ENCODE measurements at regions not wholly inside any gene's neighbourhood (a gene's known extent, or its start where the extent isn't known, plus 50 kb on each side); places are given as distances from the start of the nearest gene placed in this dataset.

- TF ChIP-seq RCOR1 (IDR thresholded peaks at IDR 0.05; ENCODE audit: insufficient replicate concordance, low read length) = no peak
- H3K14ac ChIP-seq (replicated peaks; ENCODE audit: low read depth, low read length) = no peak overlapping the region
- in situ Hi-C loops (cut with MboI; ENCODE audit: low sequenced_read_pairs) (no loop called here), intact Hi-C loops (cut with micrococcal nuclease) (no loop called here), dilution Hi-C loops (cut with HindIII; ENCODE audit: low sequenced_read_pairs, unreplicated experiment) (no loop called here)
- H4K5ac ChIP-seq (ENCODE audit: low read depth, low read length) = no peak overlapping the region
- no peaks in the 10 kb centered on the region for H3K9me1 ChIP-seq (ENCODE audit: insufficient read depth, low read length)
- no peak overlapping the region for H4K91ac ChIP-seq (ENCODE audit: insufficient read depth, low read depth, low read length)
- H2BK5ac ChIP-seq (ENCODE audit: low read depth, low read length, poor library complexity, severe bottlenecking) = no peak overlapping the region
- H2AK9ac ChIP-seq (replicated peaks; ENCODE audit: low read depth, low read length, poor library complexity) = no peak overlapping the region
- H2AK5ac ChIP-seq (ENCODE audit: low read depth, low read length) = no peak overlapping the region
- no CpG with 5 or more reads among the region's 1 CpG for WGBS, 2 experiments (ENCODE audit: extremely low coverage in 2 of 2, insufficient read length in 1 of 2)
- CTCF ChIA-PET = interaction anchor here (1.0 kb wide), 1 partner anchor 8 kb away, joined by 3 read pairs; no protein-coding TSS in a partner anchor
- H3K36me3 ChIP-seq (ENCODE audit: control insufficient read depth, insufficient read depth, low read length) = no peaks in the 10 kb centered on the region
- H4K20me1 ChIP-seq (ENCODE audit: insufficient read depth, low read length) = no peaks in the 10 kb centered on the region
- no peak overlapping the region for H3K27ac ChIP-seq (ENCODE audit: insufficient read depth, low read length)
- H3K9ac ChIP-seq (ENCODE audit: low read depth, low read length) = no peak overlapping the region
- no peak overlapping the region for H2BK15ac ChIP-seq (ENCODE audit: low read depth, low read length)
- no peak overlapping the region for H3K18ac ChIP-seq (ENCODE audit: low read depth, low read length)
- POLR2A ChIA-PET (ENCODE audit: unreplicated experiment) = no interaction called here
- no peaks in the 10 kb centered on the region for H3K79me1 ChIP-seq (ENCODE audit: low read depth in 1 of 2, low read length in 2 of 2)
- H3K4me2 ChIP-seq (ENCODE audit: low read depth, low read length) = no peak overlapping the region
- no peaks in the 10 kb centered on the region for H3K4me1 ChIP-seq (ENCODE audit: control insufficient read depth, insufficient read depth, low read length)
- no peaks in the 10 kb centered on the region for H3K9me3 ChIP-seq (ENCODE audit: control insufficient read depth, insufficient read depth, low read length)
- H3K4ac ChIP-seq (ENCODE audit: low read depth, low read length) = no peak overlapping the region
- H3K4me3 ChIP-seq (ENCODE audit: insufficient read depth, low read depth, low read length) = no peak overlapping the region
- no peak overlapping the region for H3K23ac ChIP-seq (ENCODE audit: low read depth, low read length)
- no peak overlapping the region for H2AFZ ChIP-seq (replicated peaks; ENCODE audit: low read length, poor library complexity)
- BruUV-seq (replicated peaks) = no TSS peak
- no peaks in the 10 kb centered on the region for H3K27me3 ChIP-seq (ENCODE audit: control insufficient read depth, insufficient read depth, low read length)
- H3K56ac ChIP-seq (ENCODE audit: extremely low read depth, insufficient read depth, low read length) = no peak overlapping the region
- no peak for ATAC-seq (ENCODE audit: low read depth)
- no peak overlapping the region for H2BK120ac ChIP-seq (ENCODE audit: low read depth, low read length)
- H4K8ac ChIP-seq (ENCODE audit: low read depth in 2 of 2, low read length in 2 of 2) = no peak overlapping the region
- H2BK20ac ChIP-seq (ENCODE audit: low read depth, low read length) = no peak overlapping the region
- no peak for DNase-seq
These were observed 364.7 kb downstream of the TXNL1 start for GRCh38 chr18:56273541-56274219.

All from IMR-90 (cell line).